GM21528 (cell line): ENCODE measurements at regions not wholly inside any gene's neighbourhood (a gene's known extent, or its start where the extent isn't known, plus 50 kb on each side); places are given as distances from the start of the nearest gene placed in this dataset.
"Not testable (repeated sequence)": the region's sequence is repeated elsewhere in the genome, so short reads cannot be mapped to it uniquely, and the experiment has no call there.

Experiments
- ATAC-seq: cut with Tn5 transposase; IDR thresholded peaks from one replicate; pipeline ENCODE4 v1.9.1; 2021; ENCODE audit warnings: mild to moderate bottlenecking, moderate library complexity; ENCODE audit not compliant: unreplicated experiment, low FRiP score

GRCh38 chr1:229000187-229000586 is 264.9 kb downstream of the RHOU start:
- no peak for ATAC-seq

- ATAC-seq: no peak
These were observed 266.3 kb downstream of the RHOU start for GRCh38 chr1:229001467-229002011.

GRCh38 chr1:229002037-229002436 is 266.8 kb downstream of the RHOU start:
- ATAC-seq: no peak

- ATAC-seq: no peak
These were observed 267.2 kb downstream of the RHOU start for GRCh38 chr1:229002451-229002960.

- ATAC-seq: no peak
These were observed 267.5 kb upstream of the RAB4A start for GRCh38 chr1:229003233-229004031.

GRCh38 chr1:229004066-229004833 is 266.7 kb upstream of the RAB4A start:
- no peak for ATAC-seq

- no peak for ATAC-seq
These were observed 265.8 kb upstream of the RAB4A start for GRCh38 chr1:229005097-229005496.

- ATAC-seq: no peak
These were observed 265.4 kb upstream of the RAB4A start for GRCh38 chr1:229005556-229005955.

GRCh38 chr1:229006121-229006870 is 264.6 kb upstream of the RAB4A start:
- ATAC-seq: no peak

- ATAC-seq: no peak
These were observed 263.7 kb upstream of the RAB4A start for GRCh38 chr1:229007167-229007566.

GRCh38 chr1:229007701-229008100 is 263.2 kb upstream of the RAB4A start:
- ATAC-seq: no peak

GRCh38 chr1:229008347-229008746 is 262.6 kb upstream of the RAB4A start:
- ATAC-seq: not testable (repeated sequence)

GRCh38 chr1:229011022-229011421 is 259.9 kb upstream of the RAB4A start:
- ATAC-seq: no peak

- no peak for ATAC-seq
These were observed 258.1 kb upstream of the RAB4A start for GRCh38 chr1:229012823-229013222.

- no peak for ATAC-seq
These were observed 256.9 kb upstream of the RAB4A start for GRCh38 chr1:229013981-229014380.

- ATAC-seq: no peak
These were observed 255.1 kb upstream of the RAB4A start for GRCh38 chr1:229015806-229016205.

- no peak for ATAC-seq
These were observed 253.8 kb upstream of the RAB4A start for GRCh38 chr1:229017091-229017490.

- no peak for ATAC-seq
These were observed 252.1 kb upstream of the RAB4A start for GRCh38 chr1:229018674-229019295.

GRCh38 chr1:229019663-229020271 is 251.1 kb upstream of the RAB4A start:
- ATAC-seq: no peak

- not testable (repeated sequence) for ATAC-seq
These were observed 249.9 kb upstream of the RAB4A start for GRCh38 chr1:229021034-229021433.
